IMR-90 (cell line): ENCODE measurements at regions not wholly inside any gene's neighbourhood (a gene's known extent, or its start where the extent isn't known, plus 50 kb on each side); places are given as distances from the start of the nearest gene placed in this dataset.

Experiments
- ATAC-seq: fragments of 200-7000 bp; cut with Tn5 transposase; 2 replicates; pipeline ENCODE4 v1.9.1; 2020; ENCODE audit warnings: low read depth, mild to moderate bottlenecking, moderate library complexity
- BruUV-seq: library from RNA; stranded (reverse); fragments of 400-500 nt; replicated peaks from 2 replicates; lab custom pipeline; 2021; lab: Mats Ljungman, UMichigan
- CTCF ChIA-PET: fragments of 300-600 bp; formaldehyde crosslinking; extraction: SDS; loops from one replicate; lab custom pipeline; 2021; ENCODE audit warnings: antibody characterized with exemption; lab: Yijun Ruan, JAX
- POLR2A ChIA-PET: fragments of 300-600 bp; sonication (Branson Sonifier 250); formaldehyde crosslinking; loops from one replicate; lab custom pipeline; 2022; ENCODE audit warnings: antibody characterized with exemption; ENCODE audit not compliant: unreplicated experiment; lab: Charles Lee
- DNase-seq: peaks from one replicate; pipeline ENCODE4 v3.0.0; 2013
- H2AFZ ChIP-seq: replicated peaks from 2 replicates; pipeline ENCODE3; 2013; ENCODE audit warnings: low read length, mild to moderate bottlenecking; ENCODE audit not compliant: poor library complexity
- H2AK5ac ChIP-seq: 2 replicates; pipeline ENCODE4 v1.6.1; 2013; ENCODE audit warnings: low read depth, low read length, inconsistent platforms
- H2AK9ac ChIP-seq: replicated peaks from 2 replicates; pipeline ENCODE3; 2013; ENCODE audit warnings: mild to moderate bottlenecking, low read depth, low read length, moderate library complexity; ENCODE audit not compliant: poor library complexity
- H2BK120ac ChIP-seq: 2 replicates; pipeline ENCODE4 v1.6.1; 2013; ENCODE audit warnings: low read depth, low read length, inconsistent platforms
- H2BK15ac ChIP-seq: 3 replicates; pipeline ENCODE4 v1.6.1; 2013; ENCODE audit warnings: low read depth, low read length, inconsistent platforms
- H2BK20ac ChIP-seq: 2 replicates; pipeline ENCODE4 v1.6.1; 2013; ENCODE audit warnings: low read depth, mild to moderate bottlenecking, inconsistent platforms, low read length, moderate library complexity
- H2BK5ac ChIP-seq: 2 replicates; pipeline ENCODE4 v1.6.1; 2013; ENCODE audit warnings: mild to moderate bottlenecking, low read depth, low read length, inconsistent platforms; ENCODE audit not compliant: poor library complexity, severe bottlenecking
- H3K14ac ChIP-seq: replicated peaks from 2 replicates; pipeline ENCODE4 v1.6.1; 2013; ENCODE audit warnings: low read depth, low read length, inconsistent platforms
- H3K18ac ChIP-seq: 2 replicates; pipeline ENCODE4 v1.6.1; 2013; ENCODE audit warnings: low read depth, low read length, control low read depth
- H3K23ac ChIP-seq: 2 replicates; pipeline ENCODE4 v1.6.1; 2013; ENCODE audit warnings: low read depth, low read length, inconsistent platforms
- H3K27ac ChIP-seq: 2 replicates; pipeline ENCODE4 v1.5.1; 2013; ENCODE audit warnings: mild to moderate bottlenecking, control low read depth, low read length; ENCODE audit not compliant: insufficient read depth
- H3K27me3 ChIP-seq: 2 replicates; pipeline ENCODE4 v1.6.1; 2013; ENCODE audit warnings: low read length; ENCODE audit not compliant: control insufficient read depth, insufficient read depth
- H3K36me3 ChIP-seq: 2 replicates; pipeline ENCODE4 v1.6.1; 2013; ENCODE audit warnings: low read length, mixed read lengths; ENCODE audit not compliant: control insufficient read depth, insufficient read depth
- H3K4ac ChIP-seq: 2 replicates; pipeline ENCODE4 v1.6.1; 2013; ENCODE audit warnings: low read depth, low read length, inconsistent platforms
- H3K4me1 ChIP-seq: 2 replicates; pipeline ENCODE4 v1.6.1; 2013; ENCODE audit warnings: low read length, mixed read lengths; ENCODE audit not compliant: control insufficient read depth, insufficient read depth
- H3K4me2 ChIP-seq: 2 replicates; pipeline ENCODE4 v1.6.1; 2013; ENCODE audit warnings: low read depth, mild to moderate bottlenecking, control low read depth, low read length, moderate library complexity
- H3K4me3 ChIP-seq: 2 replicates; pipeline ENCODE4 v1.5.1; 2013; ENCODE audit warnings: low read depth, mild to moderate bottlenecking, control low read depth, low read length, moderate library complexity; ENCODE audit not compliant: insufficient read depth
- H3K56ac ChIP-seq: 2 replicates; pipeline ENCODE4 v1.6.1; 2013; ENCODE audit warnings: low read length, inconsistent platforms; ENCODE audit not compliant: insufficient read depth; ENCODE audit errors: extremely low read depth
- H3K79me1 ChIP-seq, 2 experiments: 2 replicates each; pipeline ENCODE4 v1.6.1; 2013; ENCODE audit warnings: low read length in 2 of 2, inconsistent platforms in 1 of 2, low read depth in 1 of 2
- H3K9ac ChIP-seq: 2 replicates; pipeline ENCODE4 v1.6.1; 2013; ENCODE audit warnings: low read depth, low read length, control low read depth
- H3K9me1 ChIP-seq: 2 replicates; pipeline ENCODE4 v1.6.1; 2013; ENCODE audit warnings: low read length, inconsistent platforms; ENCODE audit not compliant: insufficient read depth
- H3K9me3 ChIP-seq: 2 replicates; pipeline ENCODE4 v1.6.1; 2013; ENCODE audit warnings: low read length; ENCODE audit not compliant: control insufficient read depth, insufficient read depth
- H4K20me1 ChIP-seq: 2 replicates; pipeline ENCODE4 v1.6.1; 2013; ENCODE audit warnings: low read length, inconsistent platforms; ENCODE audit not compliant: insufficient read depth
- H4K5ac ChIP-seq: 2 replicates; pipeline ENCODE4 v1.6.1; 2013; ENCODE audit warnings: mild to moderate bottlenecking, low read depth, low read length, control low read depth
- H4K8ac ChIP-seq, 2 experiments: 2 replicates each; pipeline ENCODE4 v1.6.1; 2013; ENCODE audit warnings: low read depth in 2 of 2, low read length in 2 of 2, control low read depth in 1 of 2, inconsistent platforms in 1 of 2
- H4K91ac ChIP-seq: 2 replicates; pipeline ENCODE4 v1.6.1; 2013; ENCODE audit warnings: low read depth, low read length, inconsistent platforms; ENCODE audit not compliant: insufficient read depth
- BHLHE40 ChIP-seq: fragments of 150-350 bp; IDR thresholded peaks from 2 replicates; pipeline ENCODE4 v1.6.1; 2016; ENCODE audit warnings: mild to moderate bottlenecking, low read depth, low read length
- CEBPB ChIP-seq: IDR thresholded peaks from 2 replicates; pipeline ENCODE4 v1.6.1; 2012; ENCODE audit warnings: low read depth, low read length, improper control_type of control experiment
- MAFK ChIP-seq: IDR thresholded peaks from 2 replicates; pipeline ENCODE4 v1.6.1; 2012; ENCODE audit warnings: low read depth, low read length, improper control_type of control experiment
- MXI1 ChIP-seq: IDR thresholded peaks from 2 replicates; pipeline ENCODE4 v1.6.1; 2012; ENCODE audit warnings: low read depth, mild to moderate bottlenecking, low read length, moderate library complexity, borderline replicate concordance
- NFE2L2 ChIP-seq: fragments of 150-350 bp; IDR thresholded peaks from 2 replicates; pipeline ENCODE4 v1.6.1; 2016; ENCODE audit warnings: low read depth, mild to moderate bottlenecking, low read length
- POLR2A ChIP-seq: IDR thresholded peaks from 2 replicates; pipeline ENCODE4 v1.6.1; 2012; ENCODE audit warnings: mild to moderate bottlenecking, low read depth, low read length
- RAD21 ChIP-seq: IDR thresholded peaks from 2 replicates; pipeline ENCODE4 v1.6.1; 2012; ENCODE audit warnings: low read length, improper control_type of control experiment
- RCOR1 ChIP-seq: IDR thresholded peaks from 2 replicates; pipeline ENCODE4 v1.6.1; 2012; ENCODE audit warnings: mild to moderate bottlenecking, low read length, improper control_type of control experiment; ENCODE audit not compliant: insufficient replicate concordance
- RFX5 ChIP-seq: IDR thresholded peaks from 2 replicates; pipeline ENCODE4 v1.8.0; 2012; ENCODE audit warnings: low read depth, mild to moderate bottlenecking, low read length, moderate library complexity
- SMC3 ChIP-seq: fragments of 150-350 bp; IDR thresholded peaks from 2 replicates; pipeline ENCODE4 v1.6.1; 2016; ENCODE audit warnings: low read depth, mild to moderate bottlenecking, antibody characterized with exemption, low read length, moderate library complexity
- dilution Hi-C: fragments of 300-500 bp; cut with HindIII; formaldehyde crosslinking; loops from one replicate; pipeline ENCODE4 v1.14.3; 2018; ENCODE audit warnings: low sequenced_read_pairs; ENCODE audit not compliant: unreplicated experiment
- in situ Hi-C: fragments of 300-500 bp; cut with MboI; formaldehyde crosslinking; loops from 3 replicates; pipeline ENCODE4 v1.14.3; 2019; ENCODE audit warnings: low sequenced_read_pairs, inconsistent platforms, mixed read lengths
- intact Hi-C: fragments of 100-400 bp; cut with micrococcal nuclease; formaldehyde crosslinking; loops from 2 replicates; pipeline ENCODE4 v1.10.0; 2022
- TF ChIP-seq, protein P1 (sequence below): fragments of 150-350 bp; IDR thresholded peaks from 2 replicates; pipeline ENCODE4 v1.6.1; 2017; ENCODE audit warnings: mild to moderate bottlenecking, antibody characterized with exemption, low read length, low read depth
- TF ChIP-seq, protein P2 (sequence below): conservative IDR thresholded peaks from 2 replicates; pipeline ENCODE4 v1.5.1; 2012; ENCODE audit warnings: mild to moderate bottlenecking, low read depth, low read length, improper control_type of control experiment

DNA sequence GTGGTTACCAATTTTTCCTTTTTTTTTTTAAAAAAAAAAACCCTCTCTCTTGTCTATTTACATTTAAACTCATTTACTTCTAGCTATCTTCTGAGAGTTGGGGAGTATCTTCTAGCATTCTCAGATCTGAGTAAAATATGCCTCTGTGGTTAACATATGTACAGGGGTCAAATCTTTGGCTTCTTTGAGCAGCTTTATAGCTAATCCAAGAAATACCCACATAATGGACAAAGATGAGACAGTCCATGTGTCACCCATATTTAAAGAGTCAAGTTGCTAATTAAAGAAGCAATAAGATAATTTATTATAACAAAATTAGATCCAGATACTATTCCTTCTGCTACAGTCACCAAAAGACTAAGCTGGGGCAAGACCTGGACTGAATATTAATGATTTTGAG is 139.0 kb upstream of the HNRNPA3 start:
- intact Hi-C loops, result no loop called here
- in situ Hi-C loops, result no loop called here
- no peak overlapping the region for H2BK15ac ChIP-seq
- H3K79me1 ChIP-seq, result no peaks in the 10 kb centered on the region
- no peaks in the 10 kb centered on the region for H4K20me1 ChIP-seq
- H2BK120ac ChIP-seq, result no peak overlapping the region
- H3K4ac ChIP-seq, result no peak overlapping the region
- no peak overlapping the region for H2BK20ac ChIP-seq
- H4K5ac ChIP-seq, result no peak overlapping the region
- no peak overlapping the region for H3K4me3 ChIP-seq
- no TSS peak for BruUV-seq
- no peak overlapping the region for H4K8ac ChIP-seq
- no peak overlapping the region for H4K91ac ChIP-seq
- H2BK5ac ChIP-seq, result no peak overlapping the region
- no peak for TF ChIP-seq SMC3
- TF ChIP-seq RAD21, result no peak
- TF ChIP-seq POLR2A, result no peak
- TF ChIP-seq, protein P1, sequence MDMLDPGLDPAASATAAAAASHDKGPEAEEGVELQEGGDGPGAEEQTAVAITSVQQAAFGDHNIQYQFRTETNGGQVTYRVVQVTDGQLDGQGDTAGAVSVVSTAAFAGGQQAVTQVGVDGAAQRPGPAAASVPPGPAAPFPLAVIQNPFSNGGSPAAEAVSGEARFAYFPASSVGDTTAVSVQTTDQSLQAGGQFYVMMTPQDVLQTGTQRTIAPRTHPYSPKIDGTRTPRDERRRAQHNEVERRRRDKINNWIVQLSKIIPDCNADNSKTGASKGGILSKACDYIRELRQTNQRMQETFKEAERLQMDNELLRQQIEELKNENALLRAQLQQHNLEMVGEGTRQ, result no peak
- TF ChIP-seq MAFK, result no peak
- no peak for TF ChIP-seq RFX5
- TF ChIP-seq, protein P2, sequence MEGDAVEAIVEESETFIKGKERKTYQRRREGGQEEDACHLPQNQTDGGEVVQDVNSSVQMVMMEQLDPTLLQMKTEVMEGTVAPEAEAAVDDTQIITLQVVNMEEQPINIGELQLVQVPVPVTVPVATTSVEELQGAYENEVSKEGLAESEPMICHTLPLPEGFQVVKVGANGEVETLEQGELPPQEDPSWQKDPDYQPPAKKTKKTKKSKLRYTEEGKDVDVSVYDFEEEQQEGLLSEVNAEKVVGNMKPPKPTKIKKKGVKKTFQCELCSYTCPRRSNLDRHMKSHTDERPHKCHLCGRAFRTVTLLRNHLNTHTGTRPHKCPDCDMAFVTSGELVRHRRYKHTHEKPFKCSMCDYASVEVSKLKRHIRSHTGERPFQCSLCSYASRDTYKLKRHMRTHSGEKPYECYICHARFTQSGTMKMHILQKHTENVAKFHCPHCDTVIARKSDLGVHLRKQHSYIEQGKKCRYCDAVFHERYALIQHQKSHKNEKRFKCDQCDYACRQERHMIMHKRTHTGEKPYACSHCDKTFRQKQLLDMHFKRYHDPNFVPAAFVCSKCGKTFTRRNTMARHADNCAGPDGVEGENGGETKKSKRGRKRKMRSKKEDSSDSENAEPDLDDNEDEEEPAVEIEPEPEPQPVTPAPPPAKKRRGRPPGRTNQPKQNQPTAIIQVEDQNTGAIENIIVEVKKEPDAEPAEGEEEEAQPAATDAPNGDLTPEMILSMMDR, result no peak
- TF ChIP-seq RCOR1, result no peak
- TF ChIP-seq CEBPB, result no peak
- TF ChIP-seq NFE2L2, result no peak
- no peak for TF ChIP-seq MXI1
- TF ChIP-seq BHLHE40, result no peak
- dilution Hi-C loops, result no loop called here
- no peak overlapping the region for H2AK5ac ChIP-seq
- CTCF ChIA-PET, result interaction anchor here (0.5 to 0.7 kb wide), 2 partner anchors 13 to 1670 kb away, joined by 3 read pairs; no protein-coding TSS in a partner anchor
- ATAC-seq (no peak), DNase-seq (no peak)
- H3K18ac ChIP-seq, result no peak overlapping the region
- no peaks in the 10 kb centered on the region for H3K27me3 ChIP-seq
- no peaks in the 10 kb centered on the region for H3K9me1 ChIP-seq
- H3K4me1 ChIP-seq, result no peaks in the 10 kb centered on the region
- H3K9ac ChIP-seq, result no peak overlapping the region
- H3K23ac ChIP-seq, result no peak overlapping the region
- no peak overlapping the region for H3K14ac ChIP-seq
- no peaks in the 10 kb centered on the region for H3K36me3 ChIP-seq
- no peaks in the 10 kb centered on the region for H3K9me3 ChIP-seq
- H3K56ac ChIP-seq, result no peak overlapping the region
- POLR2A ChIA-PET, result no interaction called here
- no peak overlapping the region for H2AFZ ChIP-seq
- no peak overlapping the region for H3K27ac ChIP-seq
- H3K4me2 ChIP-seq, result no peak overlapping the region
- no peak overlapping the region for H2AK9ac ChIP-seq
